ENCODE measurements at regions not wholly inside any gene's neighbourhood (a gene's known extent, or its start where the extent isn't known, plus 50 kb on each side); places are given as distances from the start of the nearest gene placed in this dataset.

GRCh38 chr12:74440469-74440868 is 97.2 kb upstream of the ATXN7L3B start:
- Histone ChIP-seq H3K36me3 (no peaks in the 10 kb centered on the region), H3K9me3 (ENCODE audit: severe bottlenecking) (no peaks in the 10 kb centered on the region), H3K4me3 (ENCODE audit: low read depth, low read length) (no peak overlapping the region), H3K27ac (no peak overlapping the region), H3K27me3 (ENCODE audit: insufficient read depth, low read depth, severe bottlenecking) (no peaks in the 10 kb centered on the region)
- no peak for TF ChIP-seq CTCF (IDR thresholded peaks at IDR 0.05; ENCODE audit: low read depth, low read length)
- DNase-seq: no peak

- H3K4me3 ChIP-seq (ENCODE audit: low read depth, low read length): no peak overlapping the region
- no peak overlapping the region for H3K27ac ChIP-seq
- TF ChIP-seq CTCF (IDR thresholded peaks at IDR 0.05; ENCODE audit: low read depth, low read length): no peak
- no peak for DNase-seq
- H3K36me3 ChIP-seq: no peaks in the 10 kb centered on the region
- H3K27me3 ChIP-seq (ENCODE audit: insufficient read depth, low read depth, severe bottlenecking): no peaks in the 10 kb centered on the region
- no peaks in the 10 kb centered on the region for H3K9me3 ChIP-seq (ENCODE audit: severe bottlenecking)
These were observed 95.8 kb upstream of the ATXN7L3B start for GRCh38 chr12:74441872-74442271.

- Histone ChIP-seq H3K36me3 (no peaks in the 10 kb centered on the region), H3K9me3 (ENCODE audit: severe bottlenecking) (no peaks in the 10 kb centered on the region), H3K27ac (no peak overlapping the region), H3K27me3 (ENCODE audit: insufficient read depth, low read depth, severe bottlenecking) (no peaks in the 10 kb centered on the region), H3K4me3 (ENCODE audit: low read depth, low read length) (no peak overlapping the region)
- DNase-seq: no peak
- no peak for TF ChIP-seq CTCF (IDR thresholded peaks at IDR 0.05; ENCODE audit: low read depth, low read length)
These were observed 91.2 kb upstream of the ATXN7L3B start for GRCh38 chr12:74446466-74446865.

GRCh38 chr12:74449872-74450271 is 87.8 kb upstream of the ATXN7L3B start:
- no peaks in the 10 kb centered on the region for H3K27me3 ChIP-seq (ENCODE audit: insufficient read depth, low read depth, severe bottlenecking)
- no peak for TF ChIP-seq CTCF (IDR thresholded peaks at IDR 0.05; ENCODE audit: low read depth, low read length)
- H3K4me3 ChIP-seq (ENCODE audit: low read depth, low read length): no peak overlapping the region
- no peaks in the 10 kb centered on the region for H3K36me3 ChIP-seq
- H3K27ac ChIP-seq: no peak overlapping the region
- no peaks in the 10 kb centered on the region for H3K9me3 ChIP-seq (ENCODE audit: severe bottlenecking)
- no peak for DNase-seq

GRCh38 chr12:74454109-74454508 is 83.5 kb upstream of the ATXN7L3B start:
- Histone ChIP-seq H3K36me3 (no peaks in the 10 kb centered on the region), H3K9me3 (ENCODE audit: severe bottlenecking) (no peaks in the 10 kb centered on the region), H3K4me3 (ENCODE audit: low read depth, low read length) (no peak overlapping the region), H3K27ac (no peak overlapping the region), H3K27me3 (ENCODE audit: insufficient read depth, low read depth, severe bottlenecking) (no peaks in the 10 kb centered on the region)
- DNase-seq: no peak
- no peak for TF ChIP-seq CTCF (IDR thresholded peaks at IDR 0.05; ENCODE audit: low read depth, low read length)

GRCh38 chr12:74455429-74455828 is 82.2 kb upstream of the ATXN7L3B start:
- TF ChIP-seq CTCF (IDR thresholded peaks at IDR 0.05; ENCODE audit: low read depth, low read length): no peak
- H3K9me3 ChIP-seq (ENCODE audit: severe bottlenecking): no peaks in the 10 kb centered on the region
- H3K4me3 ChIP-seq (ENCODE audit: low read depth, low read length): no peak overlapping the region
- H3K27ac ChIP-seq: no peak overlapping the region
- H3K36me3 ChIP-seq: no peaks in the 10 kb centered on the region
- H3K27me3 ChIP-seq (ENCODE audit: insufficient read depth, low read depth, severe bottlenecking): no peaks in the 10 kb centered on the region
- DNase-seq: no peak

Measured in WERI-Rb-1 (cell line).